Thoracic aorta (tissue), 2 donors: ENCODE measurements at regions not wholly inside any gene's neighbourhood (a gene's known extent, or its start where the extent isn't known, plus 50 kb on each side); places are given as distances from the start of the nearest gene placed in this dataset.

Experiments used
- ATAC-seq: fragments of 150-250 bp; one replicate; pipeline ENCODE4 v1.8.0; 2017; ENCODE audit warnings: low read depth; ENCODE audit not compliant: insufficient number of reproducible peaks, low FRiP score
- DNase-seq: peaks from one replicate; pipeline ENCODE4 v3.0.0-alpha.2; 2020; ENCODE audit warnings: low spot score
- H3K27ac ChIP-seq, 2 donors: fragments of 200-600 bp; sonication (generic); 1 replicate in 1 of 2; 2 replicates in 1 of 2; pipeline ENCODE4 v1.5.1; 2016; ENCODE audit warnings: mild to moderate bottlenecking in 2 of 2, moderate library complexity in 2 of 2
- H3K27me3 ChIP-seq: fragments of 200-600 bp; sonication (generic); replicated peaks from 2 replicates; pipeline ENCODE4 v1.6.0; 2016; ENCODE audit warnings: mild to moderate bottlenecking; ENCODE audit not compliant: insufficient read depth
- H3K36me3 ChIP-seq: fragments of 200-600 bp; sonication (generic); one replicate; pipeline ENCODE4 v1.5.1; 2016
- H3K4me1 ChIP-seq, 2 donors: fragments of 200-600 bp; sonication (generic); 1 replicate in 1 of 2; 2 replicates in 1 of 2; pipeline versions ENCODE4 v1.5.1 to v1.6.0; 2016; ENCODE audit warnings: low read depth in 2 of 2, mild to moderate bottlenecking in 1 of 2; ENCODE audit not compliant: control insufficient read depth in 1 of 2
- H3K4me3 ChIP-seq: fragments of 200-600 bp; sonication (generic); 2 replicates; pipeline ENCODE4 v1.5.1; 2016; ENCODE audit warnings: mild to moderate bottlenecking
- H3K9me3 ChIP-seq: fragments of 200-600 bp; sonication (generic); 2 replicates; pipeline ENCODE4 v1.5.1; 2016
- TF ChIP-seq, protein P1 (sequence below): fragments of 200-600 bp; sonication (generic); IDR thresholded peaks from one replicate; pipeline ENCODE4 v1.5.1; 2019; ENCODE audit warnings: antibody characterized with exemption

DNA sequence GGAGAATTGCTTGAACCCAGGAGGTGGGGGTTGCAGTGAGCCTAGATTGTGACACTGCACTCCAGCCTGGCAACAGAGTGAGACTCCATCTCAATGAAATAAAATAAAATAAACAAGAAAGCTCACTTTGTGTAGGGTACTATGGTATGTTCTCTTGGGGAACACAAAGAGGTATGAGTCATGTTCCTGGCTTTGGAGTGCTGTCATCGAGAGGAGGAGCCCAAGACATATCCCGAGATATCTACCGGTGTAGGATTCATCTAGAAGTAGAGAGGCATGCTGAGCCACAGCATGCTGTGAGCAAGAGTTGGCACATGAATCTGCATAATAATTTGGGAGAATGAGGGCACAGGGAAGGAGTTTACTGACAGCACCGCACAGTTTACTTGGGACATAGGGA is 244.9 kb upstream of the EPHA4 start:
- Histone ChIP-seq H3K36me3 (no peaks in the 10 kb centered on the region), H3K27ac (no peak overlapping the region), H3K4me1 (no peaks in the 10 kb centered on the region), H3K27me3 (no peaks in the 10 kb centered on the region), H3K4me3 (no peak overlapping the region), H3K9me3 (no peaks in the 10 kb centered on the region)
- DNase-seq (no peak), ATAC-seq (no peak)
- TF ChIP-seq, protein P1, sequence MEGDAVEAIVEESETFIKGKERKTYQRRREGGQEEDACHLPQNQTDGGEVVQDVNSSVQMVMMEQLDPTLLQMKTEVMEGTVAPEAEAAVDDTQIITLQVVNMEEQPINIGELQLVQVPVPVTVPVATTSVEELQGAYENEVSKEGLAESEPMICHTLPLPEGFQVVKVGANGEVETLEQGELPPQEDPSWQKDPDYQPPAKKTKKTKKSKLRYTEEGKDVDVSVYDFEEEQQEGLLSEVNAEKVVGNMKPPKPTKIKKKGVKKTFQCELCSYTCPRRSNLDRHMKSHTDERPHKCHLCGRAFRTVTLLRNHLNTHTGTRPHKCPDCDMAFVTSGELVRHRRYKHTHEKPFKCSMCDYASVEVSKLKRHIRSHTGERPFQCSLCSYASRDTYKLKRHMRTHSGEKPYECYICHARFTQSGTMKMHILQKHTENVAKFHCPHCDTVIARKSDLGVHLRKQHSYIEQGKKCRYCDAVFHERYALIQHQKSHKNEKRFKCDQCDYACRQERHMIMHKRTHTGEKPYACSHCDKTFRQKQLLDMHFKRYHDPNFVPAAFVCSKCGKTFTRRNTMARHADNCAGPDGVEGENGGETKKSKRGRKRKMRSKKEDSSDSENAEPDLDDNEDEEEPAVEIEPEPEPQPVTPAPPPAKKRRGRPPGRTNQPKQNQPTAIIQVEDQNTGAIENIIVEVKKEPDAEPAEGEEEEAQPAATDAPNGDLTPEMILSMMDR: no peak

DNA sequence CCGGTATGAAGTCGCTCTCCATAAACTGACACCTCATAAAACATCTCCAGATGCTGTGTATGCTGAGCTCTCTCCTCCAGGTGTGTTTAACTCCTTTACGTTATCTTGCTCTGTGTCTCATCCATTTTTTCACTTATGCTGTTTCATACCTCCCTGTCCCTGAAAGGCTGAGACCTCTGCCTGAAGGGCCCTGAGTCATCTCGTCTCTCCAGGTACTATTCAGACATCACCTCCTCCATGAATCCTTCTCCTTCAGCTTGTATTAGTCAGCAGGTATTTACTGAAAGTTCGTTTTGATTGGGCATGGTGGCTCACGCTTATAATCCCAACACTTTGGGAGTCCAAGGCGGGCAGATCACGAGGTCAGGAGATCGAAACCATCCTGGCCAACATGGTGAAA is 244.5 kb upstream of the EPHA4 start:
- DNase-seq (no peak), ATAC-seq (no peak)
- Histone ChIP-seq H3K9me3 (no peaks in the 10 kb centered on the region), H3K27ac (no peak overlapping the region), H3K4me3 (no peak overlapping the region), H3K4me1 (no peaks in the 10 kb centered on the region), H3K27me3 (no peaks in the 10 kb centered on the region), H3K36me3 (no peaks in the 10 kb centered on the region)
- TF ChIP-seq, protein P1: no peak

DNA sequence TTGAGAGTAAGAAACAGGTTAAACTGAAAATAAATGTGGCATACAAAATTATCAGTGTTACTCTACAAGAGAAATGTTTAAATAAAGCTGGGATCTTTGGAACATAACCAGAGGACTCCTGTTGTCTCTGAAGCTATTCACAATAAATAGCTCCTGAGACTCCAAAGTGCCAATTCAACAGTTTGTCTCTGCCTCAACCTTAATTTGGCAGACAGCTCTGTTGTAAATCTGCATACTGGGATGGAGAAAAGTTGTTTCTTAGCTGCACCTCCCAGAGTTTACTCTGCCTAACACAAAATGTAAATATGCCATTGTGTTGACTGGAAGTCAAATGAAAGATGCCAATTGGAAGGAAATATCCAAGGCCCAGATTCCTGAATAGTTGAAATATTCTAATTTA is 238.5 kb upstream of the EPHA4 start:
- H3K4me3 ChIP-seq: no peak overlapping the region
- ATAC-seq (no peak), DNase-seq (no peak)
- no peak overlapping the region for H3K27ac ChIP-seq
- no peaks in the 10 kb centered on the region for H3K36me3 ChIP-seq
- H3K9me3 ChIP-seq: no peaks in the 10 kb centered on the region
- TF ChIP-seq, protein P1: no peak
- no peaks in the 10 kb centered on the region for H3K4me1 ChIP-seq
- no peaks in the 10 kb centered on the region for H3K27me3 ChIP-seq

DNA sequence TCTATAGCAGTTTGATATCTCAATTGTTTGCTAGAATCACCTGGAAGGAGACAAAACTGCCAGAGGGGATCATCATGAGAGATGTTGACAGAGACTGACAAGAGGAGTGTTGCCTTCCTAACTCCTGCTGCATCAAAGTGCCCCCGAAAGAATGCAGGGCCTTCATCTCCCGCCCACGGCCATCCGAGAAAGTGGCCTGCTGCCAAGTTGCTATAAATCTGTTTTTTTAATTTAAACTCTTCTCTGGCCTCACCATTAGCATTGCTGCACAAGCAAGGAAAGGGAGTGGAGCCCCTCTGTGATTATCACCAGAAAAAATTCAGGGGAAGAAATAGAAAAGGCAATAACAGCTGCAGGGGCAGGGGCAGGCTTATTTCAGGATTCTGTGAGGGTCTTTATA is 238.1 kb upstream of the EPHA4 start:
- DNase-seq (no peak), ATAC-seq (no peak)
- H3K9me3 ChIP-seq: no peaks in the 10 kb centered on the region
- TF ChIP-seq, protein P1: no peak
- no peaks in the 10 kb centered on the region for H3K27me3 ChIP-seq
- no peak overlapping the region for H3K27ac ChIP-seq
- no peak overlapping the region for H3K4me3 ChIP-seq
- no peaks in the 10 kb centered on the region for H3K4me1 ChIP-seq
- H3K36me3 ChIP-seq: no peaks in the 10 kb centered on the region

DNA sequence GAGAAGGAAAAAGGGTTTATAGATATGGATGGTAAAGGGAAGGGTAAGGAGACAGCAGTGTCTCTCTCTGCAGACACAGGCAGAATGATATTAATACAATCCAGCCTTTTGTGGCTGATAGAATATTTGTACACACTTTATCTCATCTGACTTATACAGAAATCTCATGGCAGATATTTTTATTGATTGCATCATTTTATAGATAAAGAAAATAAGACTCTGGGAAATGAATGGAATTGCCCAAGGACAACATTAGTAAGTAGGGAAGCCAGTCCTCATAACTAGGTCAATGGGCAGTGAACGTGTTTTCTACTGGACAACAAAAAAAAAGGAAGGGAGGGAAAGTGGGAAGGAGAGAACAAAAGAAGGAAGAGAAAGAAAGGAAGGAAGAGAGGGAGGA is 236.4 kb upstream of the EPHA4 start:
- H3K4me1 ChIP-seq: no peaks in the 10 kb centered on the region
- H3K27ac ChIP-seq: no peak overlapping the region
- ATAC-seq (no peak), DNase-seq (no peak)
- H3K9me3 ChIP-seq: no peaks in the 10 kb centered on the region
- TF ChIP-seq, protein P1: no peak
- no peaks in the 10 kb centered on the region for H3K36me3 ChIP-seq
- no peaks in the 10 kb centered on the region for H3K27me3 ChIP-seq
- H3K4me3 ChIP-seq: no peak overlapping the region
